ENCODE measurements at regions not wholly inside any gene's neighbourhood (a gene's known extent, or its start where the extent isn't known, plus 50 kb on each side); places are given as distances from the start of the nearest gene placed in this dataset.

- peaks cover 50% of the 10 kb centered on the region for H3K4me1 Mint-ChIP-seq
- H3K4me3 Mint-ChIP-seq: peak overlapping the region; percentile 27
- TF ChIP-seq CTCF (conservative IDR thresholded peaks at IDR 0.05): no peak
- DNase-seq (ENCODE audit: low read depth, low spot score): no peak
- no peaks in the 10 kb centered on the region for H3K36me3 Mint-ChIP-seq (ENCODE audit: low read depth)
- H3K27ac Mint-ChIP-seq (ENCODE audit: unreplicated experiment): no peak overlapping the region
- no peaks in the 10 kb centered on the region for H3K9me3 Mint-ChIP-seq
- H3K27me3 Mint-ChIP-seq (ENCODE audit: low read depth): no peaks in the 10 kb centered on the region
Observed at GRCh38 chr22:48706934-48707762, 1120.5 kb downstream of the BRD1 start.

GRCh38 chr22:48705917-48706605 lies 1121.6 kb downstream of the BRD1 start:
- no peak for TF ChIP-seq CTCF (conservative IDR thresholded peaks at IDR 0.05)
- H3K27ac Mint-ChIP-seq (ENCODE audit: unreplicated experiment): peak overlapping the region; percentile 95
- peaks cover 59% of the 10 kb centered on the region for H3K4me1 Mint-ChIP-seq
- no peaks in the 10 kb centered on the region for H3K9me3 Mint-ChIP-seq
- H3K4me3 Mint-ChIP-seq: peak overlapping the region; percentile 82
- H3K36me3 Mint-ChIP-seq (ENCODE audit: low read depth): no peaks in the 10 kb centered on the region
- no peak for DNase-seq (ENCODE audit: low read depth, low spot score)
- no peaks in the 10 kb centered on the region for H3K27me3 Mint-ChIP-seq (ENCODE audit: low read depth)

DNA sequence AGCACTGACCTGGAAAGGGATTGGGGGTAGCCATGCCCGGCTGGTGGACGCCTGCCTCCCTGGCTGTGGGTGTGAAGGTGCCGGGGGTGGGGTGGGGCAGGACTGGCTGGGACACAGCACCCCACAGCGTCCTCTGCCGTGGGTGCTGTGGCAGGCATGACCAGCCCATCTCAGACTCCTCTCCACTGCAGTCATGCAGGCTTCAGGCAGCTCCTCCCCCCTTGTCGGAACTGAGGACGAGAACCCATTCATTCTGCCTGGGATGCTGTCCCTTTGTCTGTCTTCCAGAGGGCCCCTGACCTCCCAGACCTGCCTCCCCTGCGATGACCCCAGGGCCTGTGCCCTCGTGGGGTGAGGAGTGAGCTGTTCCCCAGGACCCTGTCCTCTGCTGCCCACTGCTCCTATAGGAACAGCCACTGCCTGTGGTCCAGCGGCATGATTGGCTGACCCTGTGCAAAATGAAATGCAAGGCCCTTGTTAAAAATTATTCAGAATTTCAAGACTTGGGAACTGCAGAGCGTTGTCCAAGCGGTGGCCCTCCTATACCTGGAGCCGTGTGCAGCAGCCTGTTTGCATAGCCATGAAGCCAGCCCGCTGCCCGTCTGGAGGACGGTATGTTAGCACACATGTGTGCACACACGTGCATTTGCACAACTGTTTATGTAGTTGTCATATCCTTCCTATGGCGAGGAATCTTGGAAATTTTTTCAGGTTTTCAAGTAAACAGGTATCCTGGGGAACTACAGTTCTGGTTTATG lies 1122.3 kb downstream of the BRD1 start:
- H3K4me3 Mint-ChIP-seq: peak overlapping the region; percentile 82
- H3K27ac Mint-ChIP-seq (ENCODE audit: unreplicated experiment): peak overlapping the region; percentile 95
- no peaks in the 10 kb centered on the region for H3K27me3 Mint-ChIP-seq (ENCODE audit: low read depth)
- no peaks in the 10 kb centered on the region for H3K9me3 Mint-ChIP-seq
- H3K4me1 Mint-ChIP-seq: peaks cover 60% of the 10 kb centered on the region
- H3K36me3 Mint-ChIP-seq (ENCODE audit: low read depth): no peaks in the 10 kb centered on the region
- TF ChIP-seq CTCF (conservative IDR thresholded peaks at IDR 0.05): no peak
- peak; percentile 53 for DNase-seq (ENCODE audit: low read depth, low spot score)

DNA sequence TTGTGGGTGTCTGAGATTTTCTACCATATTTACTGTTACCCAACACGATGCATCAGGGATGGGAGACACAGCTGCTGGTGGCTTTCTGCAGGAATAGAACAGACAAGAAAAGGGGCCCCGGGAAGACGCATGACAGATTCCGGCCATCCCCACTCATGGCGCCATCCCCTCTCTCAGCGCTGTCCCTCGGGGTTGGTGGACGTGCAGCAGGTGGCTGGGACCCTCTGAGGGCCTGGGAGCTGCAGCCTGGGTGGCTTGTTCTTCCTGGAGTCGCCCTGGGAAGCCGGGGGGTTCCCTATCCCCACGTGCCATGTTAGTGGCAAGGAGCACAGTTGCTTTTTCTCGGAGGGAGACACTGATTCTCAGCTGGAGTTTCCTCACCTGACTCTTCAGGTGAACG lies 1123.3 kb downstream of the BRD1 start:
- no peak for DNase-seq (ENCODE audit: low read depth, low spot score)
- Mint-ChIP-seq H3K9me3 (no peaks in the 10 kb centered on the region), H3K27me3 (ENCODE audit: low read depth) (no peaks in the 10 kb centered on the region), H3K4me3 (peak overlapping the region; percentile 82), H3K36me3 (ENCODE audit: low read depth) (no peaks in the 10 kb centered on the region), H3K27ac (ENCODE audit: unreplicated experiment) (peak overlapping the region; percentile 98), H3K4me1 (peaks cover 65% of the 10 kb centered on the region)
- no peak for TF ChIP-seq CTCF (conservative IDR thresholded peaks at IDR 0.05)

DNA sequence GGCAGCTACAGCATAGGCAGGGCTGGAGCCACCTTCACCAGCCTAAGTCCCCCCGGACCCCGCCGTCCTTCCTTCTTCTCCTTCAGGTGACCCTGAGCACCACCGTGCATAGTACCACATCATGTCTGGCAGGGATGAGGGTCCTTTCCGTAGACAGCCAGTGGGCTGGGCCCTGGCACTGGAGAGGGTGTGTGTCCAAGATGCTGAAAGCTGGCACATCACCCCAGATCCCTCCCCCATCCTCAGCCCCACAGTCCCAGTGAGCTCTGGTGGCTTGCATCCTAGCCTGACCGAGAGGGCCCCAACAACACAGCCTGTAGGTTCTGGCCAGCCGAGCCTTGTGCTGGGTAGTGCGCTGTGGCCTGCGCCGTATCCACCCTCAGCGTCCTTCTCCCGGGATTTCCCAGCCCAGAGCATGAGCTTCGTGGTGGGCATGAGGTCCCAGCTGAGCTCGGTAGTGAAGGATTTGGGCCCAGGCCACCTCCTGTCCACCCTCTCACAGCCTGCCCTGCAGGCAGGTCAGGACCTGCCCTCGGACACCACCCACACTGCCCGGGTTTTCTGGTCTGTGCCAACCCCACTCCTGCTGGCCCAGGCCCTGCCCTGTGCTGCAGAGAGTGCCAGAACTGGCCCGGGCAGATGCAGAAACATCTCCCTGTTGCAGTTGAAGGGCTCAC lies 1124.3 kb downstream of the BRD1 start:
- Mint-ChIP-seq H3K27ac (ENCODE audit: unreplicated experiment) (peak overlapping the region; percentile 96), H3K9me3 (no peaks in the 10 kb centered on the region), H3K4me1 (peaks cover 68% of the 10 kb centered on the region)

More for the DNA sequence above, 1124.3 kb downstream of the BRD1 start:
- no peak for DNase-seq (ENCODE audit: low read depth, low spot score)
- H3K27me3 Mint-ChIP-seq (ENCODE audit: low read depth): no peaks in the 10 kb centered on the region
- no peaks in the 10 kb centered on the region for H3K36me3 Mint-ChIP-seq (ENCODE audit: low read depth)
- H3K4me3 Mint-ChIP-seq: peak overlapping the region; percentile 83
- no peak for TF ChIP-seq CTCF (conservative IDR thresholded peaks at IDR 0.05)

Measured in neural crest cell (in vitro differentiated cells).